ENCODE measurements at regions not wholly inside any gene's neighbourhood (a gene's known extent, or its start where the extent isn't known, plus 50 kb on each side); places are given as distances from the start of the nearest gene placed in this dataset.

GRCh38 chr3:118408431-118408830 is 626.2 kb downstream of the IGSF11 start:
- DNase-seq: no peak

- DNase-seq: no peak
These were observed 622.1 kb downstream of the IGSF11 start for GRCh38 chr3:118412503-118412902.

GRCh38 chr3:118425272-118425837 is 609.3 kb downstream of the IGSF11 start:
- no peak for DNase-seq

- DNase-seq: no peak
These were observed 600.8 kb downstream of the IGSF11 start for GRCh38 chr3:118433825-118434224.

- peak; percentile 10 for DNase-seq
These were observed 598.7 kb downstream of the IGSF11 start for GRCh38 chr3:118435851-118436350.

GRCh38 chr3:118436697-118437262 is 597.9 kb downstream of the IGSF11 start:
- no peak for DNase-seq

- DNase-seq: no peak
These were observed 589.6 kb downstream of the IGSF11 start for GRCh38 chr3:118445036-118445435.

- DNase-seq: no peak
These were observed 587.3 kb downstream of the IGSF11 start for GRCh38 chr3:118447339-118447738.

- no peak for DNase-seq
These were observed 567.8 kb downstream of the IGSF11 start for GRCh38 chr3:118466795-118467330.

GRCh38 chr3:118468801-118469200 is 565.8 kb downstream of the IGSF11 start:
- no peak for DNase-seq

- DNase-seq: no peak
These were observed 562.1 kb downstream of the IGSF11 start for GRCh38 chr3:118472586-118472985.

- no peak for DNase-seq
These were observed 561.3 kb downstream of the IGSF11 start for GRCh38 chr3:118473343-118473742.

GRCh38 chr3:118476885-118477618 is 557.6 kb downstream of the IGSF11 start:
- DNase-seq: no peak

- DNase-seq: no peak
These were observed 556.9 kb downstream of the IGSF11 start for GRCh38 chr3:118477768-118478167.

GRCh38 chr3:118478706-118479276 is 555.9 kb downstream of the IGSF11 start:
- no peak for DNase-seq

GRCh38 chr3:118479376-118479775 is 555.3 kb downstream of the IGSF11 start:
- no peak for DNase-seq

- DNase-seq: no peak
These were observed 554.4 kb downstream of the IGSF11 start for GRCh38 chr3:118480101-118480860.

- DNase-seq: no peak
These were observed 549.0 kb downstream of the IGSF11 start for GRCh38 chr3:118485693-118486092.

- no peak for DNase-seq
These were observed 546.9 kb downstream of the IGSF11 start for GRCh38 chr3:118487734-118488133.

- no peak for DNase-seq
These were observed 545.9 kb downstream of the IGSF11 start for GRCh38 chr3:118488732-118489131.

- DNase-seq: no peak
These were observed 539.4 kb downstream of the IGSF11 start for GRCh38 chr3:118495206-118495605.

- DNase-seq: no peak
These were observed 537.4 kb downstream of the IGSF11 start for GRCh38 chr3:118497274-118497673.

GRCh38 chr3:118501152-118501551 is 533.5 kb downstream of the IGSF11 start:
- DNase-seq: peak; percentile 86
